DOHH2 (cell line): ENCODE measurements at regions not wholly inside any gene's neighbourhood (a gene's known extent, or its start where the extent isn't known, plus 50 kb on each side); places are given as distances from the start of the nearest gene placed in this dataset.

ENCODE experiments used
- CTCF ChIP-seq: fragments of 200-600 bp; sonication (generic); IDR thresholded peaks from one replicate; pipeline ENCODE4 v1.5.1; 2014; ENCODE audit warnings: antibody characterized with exemption, mild to moderate bottlenecking, low read depth, low read length; ENCODE audit not compliant: poor library complexity, severe bottlenecking
- EZH2phosphoT487 ChIP-seq: fragments of 200-600 bp; sonication (generic); IDR thresholded peaks from 2 replicates; pipeline ENCODE4 v1.6.1; 2017; ENCODE audit warnings: borderline replicate concordance, mild to moderate bottlenecking, antibody characterized with exemption, low read length, moderate library complexity, mixed read lengths

- TF ChIP-seq CTCF (no peak), EZH2phosphoT487 (no peak)
Observed at GRCh38 chr12:116637589-116638150, 78.5 kb downstream of the MAP1LC3B2 start.
